ENCODE measurements at regions not wholly inside any gene's neighbourhood (a gene's known extent, or its start where the extent isn't known, plus 50 kb on each side); places are given as distances from the start of the nearest gene placed in this dataset.

DNA sequence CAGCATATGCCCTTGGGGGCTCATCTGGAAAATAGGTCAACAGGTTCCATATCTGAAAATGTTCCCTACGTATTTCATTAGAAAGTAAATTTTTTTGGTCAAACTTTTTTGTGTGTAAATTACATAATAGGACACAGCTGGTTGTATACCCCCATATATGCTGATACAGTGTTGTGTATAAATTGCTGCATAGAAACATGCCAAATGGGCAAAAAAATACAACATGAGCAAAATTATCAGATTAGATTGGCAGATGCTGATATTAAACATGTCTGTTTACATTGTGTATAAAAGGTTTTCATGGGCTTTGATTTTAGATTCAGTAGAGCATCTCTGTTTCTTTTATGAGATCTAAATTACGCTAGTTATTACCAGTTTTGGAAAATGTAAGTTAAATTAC, 2223.0 kb downstream of the MAT2B start:
- in situ Hi-C loops (cut with HindIII; ENCODE audit: low sequenced_read_pairs) = no loop called here
- DNase-seq (ENCODE audit: low read depth) = no peak
- TF ChIP-seq, protein P1, sequence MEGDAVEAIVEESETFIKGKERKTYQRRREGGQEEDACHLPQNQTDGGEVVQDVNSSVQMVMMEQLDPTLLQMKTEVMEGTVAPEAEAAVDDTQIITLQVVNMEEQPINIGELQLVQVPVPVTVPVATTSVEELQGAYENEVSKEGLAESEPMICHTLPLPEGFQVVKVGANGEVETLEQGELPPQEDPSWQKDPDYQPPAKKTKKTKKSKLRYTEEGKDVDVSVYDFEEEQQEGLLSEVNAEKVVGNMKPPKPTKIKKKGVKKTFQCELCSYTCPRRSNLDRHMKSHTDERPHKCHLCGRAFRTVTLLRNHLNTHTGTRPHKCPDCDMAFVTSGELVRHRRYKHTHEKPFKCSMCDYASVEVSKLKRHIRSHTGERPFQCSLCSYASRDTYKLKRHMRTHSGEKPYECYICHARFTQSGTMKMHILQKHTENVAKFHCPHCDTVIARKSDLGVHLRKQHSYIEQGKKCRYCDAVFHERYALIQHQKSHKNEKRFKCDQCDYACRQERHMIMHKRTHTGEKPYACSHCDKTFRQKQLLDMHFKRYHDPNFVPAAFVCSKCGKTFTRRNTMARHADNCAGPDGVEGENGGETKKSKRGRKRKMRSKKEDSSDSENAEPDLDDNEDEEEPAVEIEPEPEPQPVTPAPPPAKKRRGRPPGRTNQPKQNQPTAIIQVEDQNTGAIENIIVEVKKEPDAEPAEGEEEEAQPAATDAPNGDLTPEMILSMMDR (IDR thresholded peaks at IDR 0.05; ENCODE audit: low read depth, low read length, missing control alignments) = no peak
- no peak overlapping the region for H3K4me3 ChIP-seq (ENCODE audit: low read depth, low read length)

DNA sequence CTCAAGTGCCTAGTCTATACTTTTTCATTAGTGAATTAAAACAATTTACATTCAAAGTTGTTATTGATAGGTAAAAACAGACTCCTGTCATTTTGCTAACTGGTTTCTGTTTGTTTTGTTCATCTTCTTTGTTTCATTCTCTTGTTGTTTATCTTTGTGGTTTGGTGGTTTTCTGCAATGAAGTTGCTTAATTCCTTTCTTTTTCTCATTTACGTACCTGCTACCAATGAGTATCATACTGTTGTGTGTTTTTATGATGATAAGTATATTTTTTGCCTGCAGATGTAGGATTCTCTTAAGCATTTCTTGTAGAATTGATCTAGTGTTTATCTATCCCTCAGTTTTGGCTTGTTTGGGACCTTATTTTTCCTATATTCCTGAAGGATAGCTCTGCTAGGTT, 2230.0 kb downstream of the MAT2B start:
- no peak overlapping the region for H3K4me3 ChIP-seq (ENCODE audit: low read depth, low read length)
- no peak for DNase-seq (ENCODE audit: low read depth)
- in situ Hi-C loops (cut with HindIII; ENCODE audit: low sequenced_read_pairs) = no loop called here
- TF ChIP-seq, protein P1 (IDR thresholded peaks at IDR 0.05; ENCODE audit: low read depth, low read length, missing control alignments) = no peak

DNA sequence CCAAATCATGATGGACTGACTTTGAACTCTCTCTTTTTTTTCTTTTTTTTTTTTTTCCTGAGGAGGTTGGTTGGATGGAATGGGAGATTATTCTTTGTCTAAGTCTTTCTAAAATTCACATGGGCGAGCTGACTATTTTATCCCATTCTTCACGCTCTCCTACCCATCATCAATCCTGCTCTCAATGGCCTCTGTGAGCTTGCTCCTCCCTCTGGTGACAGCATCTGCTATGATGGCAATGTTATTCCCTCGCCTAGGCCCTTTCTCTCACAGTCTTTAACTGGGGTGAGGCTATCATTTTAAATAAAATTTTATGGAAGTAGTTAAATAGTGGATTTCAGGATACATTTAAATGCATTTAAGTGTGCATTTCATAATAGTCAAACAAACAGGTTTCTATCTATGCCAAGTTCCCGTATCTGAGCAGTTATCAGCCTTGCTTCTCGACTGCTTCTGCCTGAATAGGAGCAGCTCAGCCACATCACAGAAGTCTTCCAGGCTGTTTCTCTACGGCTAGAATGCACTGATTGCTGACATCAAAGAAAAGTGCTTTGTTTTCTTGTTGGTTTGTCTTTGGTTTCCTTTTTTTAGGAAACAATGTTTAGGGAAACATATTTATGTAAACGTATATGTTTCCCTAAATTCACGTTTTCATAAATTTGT, 2233.8 kb downstream of the MAT2B start:
- no peak for DNase-seq (ENCODE audit: low read depth)
- TF ChIP-seq, protein P1 (IDR thresholded peaks at IDR 0.05; ENCODE audit: low read depth, low read length, missing control alignments) = no peak
- in situ Hi-C loops (cut with HindIII; ENCODE audit: low sequenced_read_pairs) = no loop called here
- no peak overlapping the region for H3K4me3 ChIP-seq (ENCODE audit: low read depth, low read length)

DNA sequence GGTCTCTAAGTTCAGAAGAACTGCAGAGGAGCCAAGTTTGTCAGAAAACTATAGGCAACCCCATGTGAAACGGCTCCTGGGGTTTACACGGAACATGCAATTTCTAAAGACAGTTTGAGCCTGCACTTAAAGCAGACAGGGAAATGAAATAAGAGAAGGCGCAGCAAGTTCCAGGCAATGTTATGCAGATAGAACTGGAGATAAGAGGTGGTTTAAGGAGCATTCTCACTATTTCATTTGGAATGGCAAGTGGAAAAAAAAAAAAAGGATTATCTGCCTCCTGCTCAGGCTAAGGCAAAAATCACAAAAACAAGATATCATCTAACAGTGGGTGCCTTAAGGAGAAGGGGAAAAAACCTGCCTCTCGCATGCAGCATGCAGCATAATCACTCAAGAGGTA, 2252.4 kb downstream of the MAT2B start:
- no peak for DNase-seq (ENCODE audit: low read depth)

DNA sequence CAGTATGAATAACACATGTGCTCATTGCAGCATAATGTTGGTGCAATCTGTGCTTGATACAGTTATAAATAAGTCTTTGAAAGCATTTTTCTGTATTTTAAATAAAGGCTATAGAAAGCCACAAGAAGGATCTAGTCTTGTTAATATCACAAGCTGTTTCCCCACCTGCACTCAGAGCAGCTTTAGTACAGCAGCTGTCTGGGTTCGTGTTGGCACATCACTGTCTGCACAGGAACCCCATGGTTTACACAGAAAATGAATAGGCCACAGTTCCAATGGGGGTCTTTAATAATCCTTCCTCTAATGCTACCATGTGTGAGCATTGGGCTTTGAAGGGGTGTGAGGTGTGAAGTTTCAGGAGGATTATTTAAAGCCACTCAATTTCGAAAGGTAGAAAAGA, 2269.7 kb downstream of the MAT2B start:
- no peak overlapping the region for H3K4me3 ChIP-seq (ENCODE audit: low read depth, low read length)
- DNase-seq (ENCODE audit: low read depth) = no peak
- TF ChIP-seq, protein P1 (IDR thresholded peaks at IDR 0.05; ENCODE audit: low read depth, low read length, missing control alignments) = no peak
- in situ Hi-C loops (cut with HindIII; ENCODE audit: low sequenced_read_pairs) = no loop called here

More for the DNA sequence above, 2252.4 kb downstream of the MAT2B start:
- no peak overlapping the region for H3K4me3 ChIP-seq (ENCODE audit: low read depth, low read length)
- in situ Hi-C loops (cut with HindIII; ENCODE audit: low sequenced_read_pairs) = no loop called here
- TF ChIP-seq, protein P1 (IDR thresholded peaks at IDR 0.05; ENCODE audit: low read depth, low read length, missing control alignments) = no peak

DNA sequence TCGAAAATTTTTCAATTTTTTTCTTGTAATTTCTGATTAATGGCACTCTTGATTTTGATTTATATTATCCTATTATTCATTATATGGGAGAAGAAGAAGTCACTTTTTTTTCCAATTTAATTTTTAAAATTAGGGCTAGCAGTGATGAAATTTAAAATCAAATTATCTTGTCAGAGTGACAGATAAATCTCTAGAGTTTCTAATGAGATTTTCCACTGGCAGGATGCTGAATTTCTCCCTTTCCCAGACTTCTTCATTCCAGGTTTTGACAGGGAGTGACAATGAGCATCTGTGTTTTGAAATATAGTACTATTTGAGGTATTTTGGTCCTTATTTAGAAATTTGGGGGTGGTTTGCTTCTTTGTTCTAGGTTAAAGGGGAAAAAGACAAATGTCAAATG, 2274.1 kb downstream of the MAT2B start:
- no peak for DNase-seq (ENCODE audit: low read depth)
- H3K4me3 ChIP-seq (ENCODE audit: low read depth, low read length) = no peak overlapping the region
- in situ Hi-C loops (cut with HindIII; ENCODE audit: low sequenced_read_pairs) = no loop called here
- TF ChIP-seq, protein P1 (IDR thresholded peaks at IDR 0.05; ENCODE audit: low read depth, low read length, missing control alignments) = no peak

Data from astrocyte of the cerebellum (primary cell).